ENCODE measurements at regions not wholly inside any gene's neighbourhood (a gene's known extent, or its start where the extent isn't known, plus 50 kb on each side); places are given as distances from the start of the nearest gene placed in this dataset.
"Not testable (repeated sequence)": the region's sequence is repeated elsewhere in the genome, so short reads cannot be mapped to it uniquely, and the experiment has no call there.

GRCh38 chr18:77373730-77374445, 124.2 kb downstream of the GALR1 start:
- DNase-seq = no peak

- DNase-seq = no peak
These were observed 124.8 kb downstream of the GALR1 start for GRCh38 chr18:77374446-77374805.

GRCh38 chr18:77376043-77376732, 126.5 kb downstream of the GALR1 start:
- no peak for DNase-seq

DNA sequence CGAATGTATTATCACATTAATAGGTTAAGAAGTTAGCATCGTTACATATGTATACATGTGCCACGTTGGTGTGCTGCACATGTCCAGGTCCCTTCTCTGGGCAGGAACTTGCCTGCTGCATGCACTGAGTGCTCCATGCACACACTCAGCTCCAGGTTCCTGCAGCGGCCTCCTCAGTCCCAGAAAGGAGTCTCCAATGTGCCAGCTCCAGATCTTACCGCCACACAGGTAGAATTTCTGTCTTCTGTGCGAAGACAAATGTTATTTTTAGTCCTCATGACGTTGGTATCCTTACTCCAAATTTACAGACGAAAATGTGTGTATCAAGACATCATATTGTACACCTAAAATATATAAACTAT, 127.1 kb downstream of the GALR1 start:
- DNase-seq = no peak

DNA sequence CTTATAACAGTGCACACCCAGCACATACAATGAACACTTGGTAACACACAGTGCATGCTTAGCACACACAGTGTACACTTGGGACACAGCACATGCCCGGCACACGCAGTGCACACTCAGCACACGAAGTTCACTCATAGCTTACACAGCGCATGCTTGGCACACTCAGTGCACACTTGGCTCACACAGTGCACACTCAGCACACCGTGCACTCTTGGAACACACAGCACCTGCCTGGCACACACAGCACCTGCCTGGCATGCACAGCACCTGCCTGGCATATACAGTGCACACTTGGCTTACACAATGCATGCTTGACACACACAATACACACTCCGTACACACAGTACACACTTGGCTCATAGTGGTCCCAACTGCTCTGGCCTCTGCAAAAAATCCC, 128.2 kb downstream of the GALR1 start:
- DNase-seq = no peak

DNA sequence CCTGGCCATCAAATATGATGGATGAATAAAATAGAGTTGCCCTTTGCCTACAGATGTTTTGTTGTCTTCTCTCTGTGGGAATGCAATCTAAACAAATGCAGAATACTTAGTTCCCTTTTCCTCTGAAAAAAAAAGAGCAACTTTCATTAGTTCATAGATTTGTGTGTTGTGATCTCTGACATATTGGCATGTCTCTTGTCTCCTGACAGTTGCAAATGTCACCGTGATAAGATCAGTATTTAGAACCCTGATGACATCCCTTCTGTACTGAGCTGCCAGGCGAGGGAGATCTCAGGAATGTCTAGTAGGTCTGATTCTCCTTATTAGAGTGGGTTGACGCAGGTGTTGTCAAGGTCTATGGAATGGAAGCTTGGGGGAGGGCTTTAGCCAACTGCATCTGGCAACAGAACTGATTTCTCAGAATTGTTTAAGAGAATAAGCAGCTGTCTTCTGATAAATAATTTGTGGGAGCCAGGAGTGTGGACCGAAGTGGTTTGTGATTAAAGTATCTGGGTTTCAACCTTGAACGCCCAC, 130.4 kb downstream of the GALR1 start:
- no peak for DNase-seq

DNA sequence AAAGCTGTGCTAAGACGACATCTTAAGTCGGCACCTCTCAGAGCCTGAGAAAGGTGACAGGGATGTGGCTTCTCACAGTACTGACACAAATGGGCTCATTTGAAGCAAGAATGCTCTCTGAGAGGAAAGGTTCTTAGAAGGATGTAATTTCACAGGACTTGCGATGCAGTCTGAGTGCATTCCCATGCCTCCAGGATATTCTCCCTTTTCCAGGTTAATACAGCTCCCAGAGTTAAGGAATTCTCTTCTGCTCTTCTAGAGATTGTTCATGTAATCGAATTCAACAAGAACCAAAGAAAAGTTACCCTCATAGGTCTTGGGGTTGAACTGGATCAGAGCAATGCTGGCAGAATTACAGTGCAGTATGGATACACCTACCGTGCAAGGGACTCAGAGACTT, 131.0 kb downstream of the GALR1 start:
- no peak for DNase-seq

- DNase-seq = no peak
These were observed 142.7 kb downstream of the GALR1 start for GRCh38 chr18:77392321-77392720.

DNA sequence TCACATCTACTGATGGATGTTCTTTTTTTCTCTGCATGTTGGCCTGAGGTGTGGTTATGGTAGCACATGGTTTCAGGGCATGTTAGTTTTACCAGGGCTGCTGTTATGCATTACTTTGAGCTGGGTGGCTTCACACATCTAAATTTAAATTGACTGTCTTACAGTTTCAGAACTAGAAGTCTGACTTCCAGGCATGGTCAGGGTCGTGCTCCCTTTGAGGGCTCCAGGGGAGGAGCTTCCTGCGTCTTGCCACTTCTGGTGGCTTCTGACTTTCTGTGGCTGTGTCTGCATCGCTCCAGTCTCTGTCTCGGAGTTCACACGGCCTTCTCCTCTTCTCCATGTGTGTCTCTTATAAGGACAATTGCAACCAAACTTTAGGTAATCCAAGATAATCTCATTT, 143.9 kb downstream of the GALR1 start:
- no peak for DNase-seq

GRCh38 chr18:77395953-77396352, 146.3 kb downstream of the GALR1 start:
- DNase-seq = no peak

DNA sequence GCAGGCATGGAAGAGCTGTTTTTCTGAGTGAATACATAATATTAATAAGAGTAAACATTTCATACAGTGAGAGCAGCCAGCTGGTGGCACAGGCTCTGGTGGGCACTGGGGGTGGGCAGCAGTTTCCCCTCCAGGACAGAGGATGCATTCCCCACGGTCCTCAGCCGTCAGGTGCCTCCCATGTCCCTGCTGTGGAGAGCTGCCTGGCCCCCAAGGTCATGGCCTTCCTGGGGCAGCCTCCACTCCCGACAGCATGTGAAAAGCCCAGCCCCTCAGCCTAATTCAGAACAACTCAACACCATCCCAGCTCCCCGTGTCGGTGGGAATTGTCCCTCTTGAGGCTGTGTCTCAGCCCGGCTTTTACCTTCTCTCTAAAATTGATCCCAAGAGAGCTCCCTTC, 147.4 kb downstream of the GALR1 start:
- DNase-seq = no peak

GRCh38 chr18:77397617-77398016, 148.0 kb downstream of the GALR1 start:
- no peak for DNase-seq

DNA sequence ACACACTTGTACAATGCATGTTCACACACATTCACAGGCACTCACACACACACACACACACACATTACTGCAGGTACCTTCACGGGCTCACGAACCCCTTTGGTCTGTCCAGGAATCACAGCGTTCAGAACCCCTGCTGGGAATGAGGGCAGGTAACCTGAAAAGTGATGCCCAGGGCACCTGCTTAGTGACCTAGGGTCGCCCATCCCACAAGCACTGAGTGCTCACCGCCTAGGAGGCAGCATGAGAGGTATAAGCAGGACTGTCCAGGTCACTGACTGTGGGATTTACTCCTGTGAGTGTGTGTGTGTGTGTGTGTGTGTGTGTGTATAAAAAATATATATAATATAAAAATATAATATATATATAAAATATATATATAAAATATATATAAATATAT, 150.9 kb downstream of the GALR1 start:
- no peak for DNase-seq

GRCh38 chr18:77401173-77401572, 151.5 kb downstream of the GALR1 start:
- DNase-seq = no peak

- no peak for DNase-seq
These were observed 154.4 kb downstream of the GALR1 start for GRCh38 chr18:77403969-77404535.

DNA sequence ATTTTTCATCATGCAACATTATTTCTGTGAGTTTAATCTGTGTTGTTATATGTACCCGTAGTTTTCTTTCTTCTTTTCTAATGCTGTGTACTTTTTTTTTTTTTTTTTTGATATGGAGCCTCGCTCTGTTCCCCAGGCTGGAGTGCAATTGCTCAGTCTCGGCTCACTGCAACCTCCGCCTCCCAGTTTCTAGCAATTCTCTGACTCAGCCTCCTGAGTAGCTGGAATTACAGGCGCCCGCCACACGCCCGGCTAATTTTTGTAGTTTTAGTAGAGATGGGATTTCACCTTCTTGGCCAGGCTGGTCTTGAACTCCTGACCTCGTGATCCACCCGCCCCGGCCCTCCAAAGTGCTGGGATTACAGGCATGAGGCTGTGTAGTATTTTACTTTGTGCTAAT, 155.4 kb downstream of the GALR1 start:
- no peak for DNase-seq

GRCh38 chr18:77407733-77408132, 158.1 kb downstream of the GALR1 start:
- no peak for DNase-seq

GRCh38 chr18:77421546-77421945, 171.9 kb downstream of the GALR1 start:
- not testable (repeated sequence) for DNase-seq

DNA sequence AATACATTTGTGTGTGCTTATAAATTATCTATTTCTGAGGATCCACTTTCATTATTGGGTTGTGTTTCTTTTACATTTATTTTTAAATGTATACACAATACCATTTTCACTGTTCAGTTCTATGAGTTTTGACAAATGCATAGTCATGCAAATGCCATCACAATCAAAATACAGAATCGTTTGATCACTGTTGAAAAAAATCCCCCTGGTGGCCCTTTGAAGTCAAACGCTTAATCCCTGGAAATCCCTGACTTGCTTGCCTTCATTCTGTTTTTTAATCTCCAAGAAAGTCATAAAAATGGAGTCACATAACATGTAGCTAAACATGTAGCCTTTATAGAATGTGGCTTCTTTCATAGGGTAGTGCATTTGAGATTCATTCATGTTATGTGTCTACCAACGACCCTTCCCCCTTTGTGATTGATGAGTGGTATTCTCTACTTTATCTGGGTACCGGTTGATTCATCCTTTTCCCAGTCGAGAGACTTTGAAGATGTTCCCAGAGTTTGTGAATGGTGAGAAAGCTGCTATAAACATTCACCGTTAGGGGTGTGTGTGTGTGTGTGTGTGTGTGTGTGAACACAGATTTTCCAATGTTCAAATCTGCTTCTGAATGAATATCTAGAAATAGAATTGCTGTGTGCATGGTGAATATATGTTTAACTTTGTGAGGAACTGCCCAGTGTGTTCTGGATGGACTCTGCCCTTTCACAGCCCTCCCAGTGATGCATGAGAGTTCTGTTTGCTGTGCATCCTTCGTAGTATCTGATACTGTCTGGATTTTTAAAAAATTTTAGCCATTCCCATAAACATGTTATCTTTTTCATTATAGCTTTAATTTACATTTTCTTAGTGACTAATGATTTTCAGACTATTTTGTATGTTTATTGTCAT, 173.6 kb downstream of the GALR1 start:
- no peak for DNase-seq

- DNase-seq = no peak
These were observed 183.4 kb downstream of the GALR1 start for GRCh38 chr18:77433076-77433475.

DNA sequence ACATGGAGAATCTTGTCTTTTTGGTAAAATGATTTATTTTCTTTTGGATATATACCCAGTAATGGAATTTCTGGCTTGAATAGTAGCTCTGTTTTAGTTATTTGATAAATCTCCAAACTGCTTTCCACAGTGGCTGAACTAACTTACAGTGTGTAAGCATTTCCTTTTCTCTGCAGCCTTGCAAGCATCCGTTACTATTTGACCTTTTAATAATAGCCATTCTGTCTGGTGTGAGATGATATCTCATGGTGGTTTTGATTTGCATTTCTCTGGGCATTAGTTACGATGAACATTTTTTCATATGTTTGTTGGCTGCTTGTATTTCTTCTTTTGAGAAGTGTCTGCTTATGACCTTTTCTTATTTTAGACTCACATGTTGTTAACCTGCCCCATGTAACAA, 190.2 kb downstream of the GALR1 start:
- DNase-seq = no peak

GRCh38 chr18:77442393-77442792, 192.7 kb downstream of the GALR1 start:
- DNase-seq = no peak

DNA sequence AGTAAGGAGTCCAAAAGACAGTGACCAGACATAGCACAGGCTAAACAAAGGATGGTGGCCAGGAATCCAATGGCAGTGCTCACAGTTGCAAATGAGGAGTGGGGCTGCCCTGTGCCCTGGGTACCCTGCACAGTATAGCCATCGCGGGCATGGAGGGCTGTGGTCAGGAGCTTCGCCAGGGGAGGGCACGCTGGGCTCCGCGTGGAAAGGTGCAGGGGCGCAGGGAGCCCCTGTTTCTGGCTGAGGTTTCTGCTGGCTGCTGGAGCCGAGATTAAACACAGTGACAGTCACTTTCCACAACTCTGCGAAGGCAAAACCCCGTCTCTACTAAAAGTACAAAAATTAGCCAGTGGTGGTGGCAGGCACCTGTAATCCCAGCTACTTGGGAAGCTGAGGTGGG, 194.7 kb downstream of the GALR1 start:
- DNase-seq = no peak
